ENCODE measurements at regions not wholly inside any gene's neighbourhood (a gene's known extent, or its start where the extent isn't known, plus 50 kb on each side); places are given as distances from the start of the nearest gene placed in this dataset.

DNA sequence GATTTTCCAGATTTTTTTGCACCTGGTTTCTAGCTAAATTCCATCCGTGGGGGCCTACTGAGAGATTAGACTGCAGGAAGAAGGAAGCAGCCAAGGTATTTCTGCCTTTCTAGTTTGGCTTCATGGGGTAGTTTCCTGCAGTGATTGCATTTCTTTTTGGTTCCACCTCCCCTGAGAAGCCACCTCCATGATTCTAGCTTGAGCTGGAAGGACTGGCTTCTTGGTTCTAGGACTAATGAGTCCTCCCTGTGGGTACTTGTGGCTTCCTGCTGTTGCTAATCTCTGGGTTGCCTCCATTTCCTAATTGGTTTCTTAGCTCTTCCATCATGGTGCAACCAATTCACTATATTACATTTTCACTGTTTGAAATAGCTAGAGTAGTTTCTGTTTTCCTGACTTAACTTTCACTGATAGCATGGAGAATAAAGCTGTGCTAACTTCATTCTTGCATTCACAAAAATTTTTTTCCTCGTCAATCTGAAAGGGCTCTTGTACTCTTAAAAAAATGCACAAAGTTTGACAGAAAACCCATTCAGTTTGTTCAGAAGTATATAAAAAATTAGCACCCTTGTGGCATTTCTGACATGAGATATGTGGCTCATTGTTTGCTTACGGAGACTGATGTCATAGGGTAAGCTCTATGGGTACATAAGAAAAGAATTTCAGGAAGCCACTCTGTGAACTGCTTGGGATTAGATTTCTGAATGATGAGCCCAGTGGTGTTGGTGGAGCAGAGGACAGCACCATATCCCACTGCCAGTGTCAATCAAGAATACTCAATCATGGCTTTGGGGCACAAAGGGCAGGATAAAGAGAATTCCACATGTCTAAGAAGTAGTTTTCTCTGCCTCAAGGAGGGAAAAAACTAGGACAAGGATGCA, 242.8 kb upstream of the RBMS1 start:
- TF ChIP-seq, protein P1, sequence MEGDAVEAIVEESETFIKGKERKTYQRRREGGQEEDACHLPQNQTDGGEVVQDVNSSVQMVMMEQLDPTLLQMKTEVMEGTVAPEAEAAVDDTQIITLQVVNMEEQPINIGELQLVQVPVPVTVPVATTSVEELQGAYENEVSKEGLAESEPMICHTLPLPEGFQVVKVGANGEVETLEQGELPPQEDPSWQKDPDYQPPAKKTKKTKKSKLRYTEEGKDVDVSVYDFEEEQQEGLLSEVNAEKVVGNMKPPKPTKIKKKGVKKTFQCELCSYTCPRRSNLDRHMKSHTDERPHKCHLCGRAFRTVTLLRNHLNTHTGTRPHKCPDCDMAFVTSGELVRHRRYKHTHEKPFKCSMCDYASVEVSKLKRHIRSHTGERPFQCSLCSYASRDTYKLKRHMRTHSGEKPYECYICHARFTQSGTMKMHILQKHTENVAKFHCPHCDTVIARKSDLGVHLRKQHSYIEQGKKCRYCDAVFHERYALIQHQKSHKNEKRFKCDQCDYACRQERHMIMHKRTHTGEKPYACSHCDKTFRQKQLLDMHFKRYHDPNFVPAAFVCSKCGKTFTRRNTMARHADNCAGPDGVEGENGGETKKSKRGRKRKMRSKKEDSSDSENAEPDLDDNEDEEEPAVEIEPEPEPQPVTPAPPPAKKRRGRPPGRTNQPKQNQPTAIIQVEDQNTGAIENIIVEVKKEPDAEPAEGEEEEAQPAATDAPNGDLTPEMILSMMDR (IDR thresholded peaks at IDR 0.05; ENCODE audit: borderline replicate concordance), result no peak
- H3K9me3 ChIP-seq (replicated peaks), result no peaks in the 10 kb centered on the region
- H3K27me3 ChIP-seq (ENCODE audit: low read depth), result no peaks in the 10 kb centered on the region
- no peaks in the 10 kb centered on the region for H3K4me1 ChIP-seq
- no peak for DNase-seq
- no peaks in the 10 kb centered on the region for H3K36me3 ChIP-seq
- no peak overlapping the region for H3K27ac ChIP-seq (replicated peaks)
- H3K4me3 ChIP-seq, result no peak overlapping the region
- intact Hi-C loops (cut with micrococcal nuclease), result no loop called here

DNA sequence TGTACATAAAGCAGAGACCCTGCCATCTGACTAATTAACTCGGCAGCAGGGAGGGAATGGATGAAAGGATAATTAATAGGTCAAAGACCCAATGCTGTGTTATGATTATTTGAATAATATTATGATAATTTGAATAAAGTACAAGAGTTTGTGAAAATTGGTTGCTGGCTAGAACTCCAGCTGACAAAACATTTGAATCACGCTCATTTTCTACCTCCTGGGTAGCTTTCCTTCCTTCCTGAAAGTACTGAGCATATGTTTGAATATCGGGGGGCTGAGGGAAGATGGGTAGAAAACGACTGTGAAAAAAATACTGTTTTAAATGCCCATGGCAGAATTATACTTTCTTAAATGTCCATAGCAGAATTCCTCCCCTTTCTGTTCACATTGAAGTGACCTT, 243.6 kb upstream of the RBMS1 start:
- Histone ChIP-seq H3K36me3 (no peaks in the 10 kb centered on the region), H3K4me3 (no peak overlapping the region), H3K9me3 (replicated peaks) (no peaks in the 10 kb centered on the region), H3K4me1 (no peaks in the 10 kb centered on the region), H3K27me3 (ENCODE audit: low read depth) (no peaks in the 10 kb centered on the region), H3K27ac (replicated peaks) (no peak overlapping the region)
- TF ChIP-seq, protein P1 (IDR thresholded peaks at IDR 0.05; ENCODE audit: borderline replicate concordance), result no peak
- intact Hi-C loops (cut with micrococcal nuclease), result no loop called here
- no peak for DNase-seq

DNA sequence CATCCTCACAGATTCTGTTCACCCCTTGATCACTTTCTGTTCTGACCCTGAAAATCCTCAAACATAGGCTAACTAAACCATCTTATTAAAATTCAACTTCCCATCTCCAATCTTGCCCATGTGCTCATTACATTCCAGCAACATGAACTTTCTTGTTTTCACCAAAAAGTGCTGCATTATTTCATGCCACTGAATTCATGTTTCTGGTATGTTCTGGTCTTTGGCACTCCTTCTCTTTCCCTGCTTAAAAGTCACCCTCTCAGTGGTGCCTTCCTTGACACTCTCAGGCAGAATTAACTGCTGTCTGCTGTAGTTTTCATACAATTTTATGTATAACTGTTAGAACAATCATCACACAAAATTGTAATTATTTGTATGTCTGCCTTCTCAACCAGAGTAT, 247.7 kb upstream of the RBMS1 start:
- Histone ChIP-seq H3K4me3 (no peak overlapping the region), H3K9me3 (replicated peaks) (no peaks in the 10 kb centered on the region), H3K27ac (replicated peaks) (no peak overlapping the region), H3K36me3 (no peaks in the 10 kb centered on the region), H3K27me3 (ENCODE audit: low read depth) (no peaks in the 10 kb centered on the region), H3K4me1 (no peaks in the 10 kb centered on the region)
- intact Hi-C loops (cut with micrococcal nuclease), result no loop called here
- TF ChIP-seq, protein P1 (IDR thresholded peaks at IDR 0.05; ENCODE audit: borderline replicate concordance), result no peak
- DNase-seq, result no peak

DNA sequence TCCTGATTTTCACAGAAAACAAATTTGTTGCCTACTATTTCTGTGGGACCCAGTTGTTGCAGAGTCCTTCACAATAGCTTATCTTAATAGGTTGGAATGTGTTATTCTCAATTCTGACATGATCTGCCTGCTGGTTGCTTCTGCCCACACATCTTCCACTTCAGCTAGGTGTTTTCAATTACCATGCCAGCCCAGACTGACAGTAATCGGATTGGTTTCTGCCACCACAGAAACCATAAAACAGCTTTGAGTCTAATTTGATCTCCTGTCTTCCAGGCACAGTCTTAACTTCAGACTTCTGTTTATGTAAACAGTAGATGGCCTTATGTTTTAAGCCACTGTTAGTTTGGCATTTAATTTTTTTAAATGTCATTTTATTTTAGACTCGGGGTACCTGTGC, 248.2 kb upstream of the RBMS1 start:
- H3K9me3 ChIP-seq (replicated peaks), result no peaks in the 10 kb centered on the region
- H3K27ac ChIP-seq (replicated peaks), result no peak overlapping the region
- H3K4me3 ChIP-seq, result no peak overlapping the region
- TF ChIP-seq, protein P1 (IDR thresholded peaks at IDR 0.05; ENCODE audit: borderline replicate concordance), result no peak
- intact Hi-C loops (cut with micrococcal nuclease), result no loop called here
- no peaks in the 10 kb centered on the region for H3K4me1 ChIP-seq
- H3K27me3 ChIP-seq (ENCODE audit: low read depth), result no peaks in the 10 kb centered on the region
- no peaks in the 10 kb centered on the region for H3K36me3 ChIP-seq
- DNase-seq, result no peak

DNA sequence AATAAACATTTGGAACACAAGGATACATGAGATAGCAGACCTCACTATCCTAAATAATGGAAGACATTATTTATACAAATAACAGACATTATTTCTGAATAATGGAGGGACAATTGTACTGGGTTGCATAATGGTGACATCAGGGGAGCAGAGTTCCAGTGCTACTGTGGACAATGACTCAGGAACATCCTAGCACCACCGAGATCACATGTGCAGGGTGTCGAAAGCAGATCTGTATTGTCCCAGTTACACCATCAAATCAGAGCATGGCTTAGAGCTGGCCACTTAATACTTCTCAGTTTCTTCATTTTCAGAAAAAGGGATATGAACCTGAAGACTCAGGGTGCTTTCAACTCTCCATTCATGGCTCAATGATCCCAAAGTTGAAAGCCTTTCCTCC, 249.1 kb upstream of the RBMS1 start:
- no peak for DNase-seq
- no peak overlapping the region for H3K27ac ChIP-seq (replicated peaks)
- intact Hi-C loops (cut with micrococcal nuclease), result no loop called here
- H3K9me3 ChIP-seq (replicated peaks), result no peaks in the 10 kb centered on the region
- TF ChIP-seq, protein P1 (IDR thresholded peaks at IDR 0.05; ENCODE audit: borderline replicate concordance), result no peak
- no peaks in the 10 kb centered on the region for H3K27me3 ChIP-seq (ENCODE audit: low read depth)
- H3K36me3 ChIP-seq, result no peaks in the 10 kb centered on the region
- no peaks in the 10 kb centered on the region for H3K4me1 ChIP-seq
- H3K4me3 ChIP-seq, result no peak overlapping the region
